ENCODE measurements at regions not wholly inside any gene's neighbourhood (a gene's known extent, or its start where the extent isn't known, plus 50 kb on each side); places are given as distances from the start of the nearest gene placed in this dataset.

GRCh38 chr7:46611508-46611907 lies 690.4 kb upstream of the IGFBP3 start:
- TF ChIP-seq CTCF (IDR thresholded peaks at IDR 0.05 in 4 of 5, conservative IDR thresholded peaks at IDR 0.05 in 1 of 5): no peak
- no peak for TF ChIP-seq POLR2A (IDR thresholded peaks at IDR 0.05)
